ENCODE measurements at regions not wholly inside any gene's neighbourhood (a gene's known extent, or its start where the extent isn't known, plus 50 kb on each side); places are given as distances from the start of the nearest gene placed in this dataset.

- DNase-seq (ENCODE audit: low read depth in 4 of 4, low spot score in 3 of 4) = no peak
These were observed 537.9 kb upstream of the GJE1 start for GRCh38 chr6:141594874-141595273.

DNA sequence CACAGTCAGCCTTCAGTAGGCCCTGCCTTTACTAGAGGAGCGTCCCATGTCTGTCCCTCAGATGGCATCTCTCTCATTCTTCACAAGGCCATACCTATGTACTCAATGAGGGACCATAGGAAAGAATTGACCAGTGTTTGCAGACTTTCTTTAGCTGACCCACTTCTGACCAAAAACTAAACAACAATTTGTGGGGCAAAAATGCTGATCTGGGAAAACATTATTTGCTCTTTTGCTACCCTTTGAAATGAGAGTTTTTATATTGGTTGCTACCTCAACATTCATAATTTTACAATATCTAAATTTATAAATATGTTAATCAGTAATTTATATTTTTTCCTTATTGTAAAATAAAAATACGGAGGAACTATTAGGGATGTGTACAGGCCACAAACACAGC lies 539.4 kb upstream of the GJE1 start:
- DNase-seq (ENCODE audit: low read depth in 4 of 4, low spot score in 3 of 4) = no peak

GRCh38 chr6:141587482-141588266 lies 545.1 kb upstream of the GJE1 start:
- DNase-seq (ENCODE audit: low read depth in 4 of 4, low spot score in 3 of 4) = no peak

GRCh38 chr6:141580988-141581552 lies 551.7 kb upstream of the GJE1 start:
- DNase-seq (ENCODE audit: low read depth in 4 of 4, low spot score in 3 of 4) = no peak

- no peak for DNase-seq (ENCODE audit: low read depth in 4 of 4, low spot score in 3 of 4)
These were observed 552.6 kb upstream of the GJE1 start for GRCh38 chr6:141580131-141580530.

DNA sequence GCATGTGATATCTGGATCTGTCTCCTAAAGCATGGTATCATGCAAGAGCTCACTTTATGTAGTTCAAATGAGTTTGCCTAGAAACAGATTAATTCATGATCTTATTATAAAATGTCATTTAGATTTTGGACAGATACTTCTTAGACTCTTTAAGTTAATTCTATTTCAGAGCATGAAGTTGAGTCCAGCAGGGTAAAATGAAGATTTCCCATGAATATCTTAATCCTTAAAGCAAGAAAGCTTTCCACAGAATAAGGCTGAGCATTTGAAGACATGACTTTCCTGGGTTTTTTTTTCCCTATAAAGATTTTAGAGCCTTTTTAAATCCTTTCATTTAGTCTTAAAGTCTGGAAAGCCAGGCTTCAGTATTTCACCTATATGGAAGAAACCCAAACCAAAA lies 556.0 kb upstream of the GJE1 start:
- DNase-seq (ENCODE audit: low read depth in 4 of 4, low spot score in 3 of 4) = no peak

DNA sequence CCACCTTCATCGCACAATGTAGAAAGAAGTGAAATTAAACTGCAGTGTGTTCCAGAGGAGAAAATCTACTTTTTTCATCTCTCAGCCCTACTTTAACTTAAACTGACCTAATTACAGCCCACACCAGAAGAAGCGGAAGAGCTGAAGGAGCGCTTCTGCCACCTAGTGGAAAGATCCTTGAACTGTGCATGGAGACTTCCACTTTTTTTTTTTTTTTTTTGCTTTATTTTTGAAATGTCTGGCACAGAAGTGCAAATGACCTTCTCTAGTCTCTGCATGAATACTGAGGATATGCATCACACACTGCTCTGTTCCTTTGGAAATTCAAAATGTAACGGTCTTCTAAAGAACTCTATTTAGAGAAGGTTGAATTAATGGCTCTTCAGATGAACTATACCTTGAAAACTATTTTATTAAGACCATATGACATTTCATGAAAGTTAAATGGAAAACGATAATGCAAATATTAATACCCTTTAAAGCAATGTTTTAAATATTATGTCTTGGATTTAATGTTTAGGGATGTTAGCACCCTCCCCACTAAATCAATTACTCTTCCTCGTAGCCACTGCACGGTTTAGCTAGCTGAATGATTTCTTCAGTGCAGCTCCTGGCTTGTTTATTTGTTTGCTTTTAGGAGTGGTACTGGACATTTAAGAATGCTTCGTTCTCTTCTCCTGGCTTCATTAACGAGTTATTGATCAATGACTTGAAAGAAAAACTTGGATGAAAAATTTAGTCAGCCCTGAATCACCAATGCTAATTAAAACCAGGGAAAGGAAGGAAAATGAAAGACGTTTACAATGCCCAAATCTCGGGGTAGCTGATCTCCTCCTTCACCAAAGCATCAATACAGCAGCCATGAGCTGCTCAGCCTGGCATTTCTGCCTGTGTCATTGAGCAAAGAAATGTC lies 569.6 kb upstream of the GJE1 start:
- peak; percentile 77 to 85 (median 82) for DNase-seq (ENCODE audit: low read depth in 4 of 4, low spot score in 3 of 4)

DNA sequence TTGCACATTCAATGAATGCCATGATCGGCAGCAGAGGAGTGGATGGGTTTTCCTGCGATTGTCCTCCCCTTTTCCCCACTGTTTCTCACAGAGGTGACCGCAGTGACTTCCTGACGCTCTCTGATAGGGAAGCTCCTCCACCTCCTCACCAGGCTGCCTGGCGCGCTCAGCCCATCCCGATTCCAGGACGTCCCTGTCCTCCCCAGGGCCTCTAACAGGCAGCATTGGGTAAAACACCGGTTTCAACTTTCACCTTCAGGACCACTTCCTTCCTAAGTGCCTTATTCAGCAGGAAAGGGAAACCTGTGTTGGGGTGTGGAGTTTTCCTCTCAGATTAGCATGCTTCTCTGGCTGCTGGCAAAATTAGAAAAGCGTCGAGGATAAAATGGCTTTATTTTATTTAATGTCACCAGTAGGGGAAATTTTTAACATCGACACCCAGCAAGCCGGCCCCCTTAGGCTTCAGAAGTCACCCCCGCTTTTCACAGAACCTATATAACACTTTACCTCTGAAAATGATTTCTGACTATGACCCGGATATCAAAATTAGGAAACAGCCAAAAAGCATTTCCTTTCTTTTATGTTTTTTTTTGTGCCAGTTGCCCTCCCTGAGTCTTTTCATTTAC lies 570.4 kb upstream of the GJE1 start:
- DNase-seq (ENCODE audit: low read depth in 4 of 4, low spot score in 3 of 4) = peak in 2 of 4 donors; percentile 5 to 18

- no peak for DNase-seq (ENCODE audit: low read depth in 4 of 4, low spot score in 3 of 4)
These were observed 571.6 kb upstream of the GJE1 start for GRCh38 chr6:141561154-141561553.

DNA sequence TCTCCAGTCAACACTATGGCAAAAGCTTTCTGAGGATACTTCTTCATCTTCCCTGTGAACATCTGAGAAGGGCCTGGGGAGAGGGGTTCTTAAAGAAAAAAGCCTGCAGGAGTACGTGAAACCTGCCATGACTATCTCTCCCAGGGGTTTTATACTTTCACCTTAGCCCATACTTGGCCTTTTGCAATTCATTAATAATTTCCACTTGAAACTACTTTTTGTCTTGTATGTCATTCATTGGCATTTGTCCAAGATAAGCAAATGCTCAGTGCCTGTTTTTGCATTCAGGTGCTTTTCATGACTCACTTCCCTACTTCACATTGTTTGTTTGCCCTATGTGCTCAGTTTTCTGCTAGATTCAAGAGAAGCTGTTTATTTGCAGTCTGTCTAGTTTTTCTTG lies 580.3 kb upstream of the GJE1 start:
- peak in 2 of 4 donors; percentile 12 to 23 for DNase-seq (ENCODE audit: low read depth in 4 of 4, low spot score in 3 of 4)

DNA sequence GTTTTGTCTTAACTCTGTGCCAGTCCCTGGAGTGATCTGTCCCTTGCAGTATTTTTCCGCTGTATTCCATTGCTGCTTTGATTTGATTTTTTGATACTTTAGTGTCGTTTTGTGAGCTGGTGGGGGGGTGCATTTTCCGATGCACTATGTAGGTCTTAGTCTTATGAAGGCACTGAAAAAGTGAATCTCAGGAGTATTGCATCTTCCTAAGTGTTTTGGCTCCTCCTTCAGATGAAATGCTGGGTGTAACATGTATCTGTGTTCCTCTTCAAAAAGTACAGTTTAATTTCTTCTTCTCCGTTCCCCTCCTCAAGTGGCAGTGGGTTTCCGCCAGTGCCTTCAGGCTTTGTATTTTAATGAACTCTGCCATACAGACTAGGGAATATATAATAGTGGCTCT lies 580.7 kb upstream of the GJE1 start:
- no peak for DNase-seq (ENCODE audit: low read depth in 4 of 4, low spot score in 3 of 4)

- no peak for DNase-seq (ENCODE audit: low read depth in 4 of 4, low spot score in 3 of 4)
These were observed 581.4 kb upstream of the GJE1 start for GRCh38 chr6:141551318-141551717.

GRCh38 chr6:141550471-141550870 lies 582.3 kb upstream of the GJE1 start:
- DNase-seq (ENCODE audit: low read depth in 4 of 4, low spot score in 3 of 4) = no peak

DNA sequence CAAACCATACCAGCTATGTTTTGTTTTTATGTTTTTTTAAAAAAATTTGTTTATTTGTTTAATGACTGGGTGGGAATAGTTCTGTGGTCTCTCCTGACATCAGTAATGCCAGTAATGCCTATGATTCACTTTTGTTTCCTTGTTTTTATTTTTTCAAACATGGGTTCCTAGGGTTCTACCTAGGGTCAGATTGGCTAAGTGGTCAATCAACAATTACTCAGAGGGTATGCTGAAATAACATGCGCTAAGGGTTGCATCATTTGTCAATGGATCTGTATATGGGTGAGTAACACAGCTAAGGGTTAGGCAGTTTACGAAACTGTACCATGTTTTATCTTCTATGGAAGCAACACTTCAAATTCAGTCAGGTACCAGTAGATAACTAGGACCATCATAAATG lies 583.8 kb upstream of the GJE1 start:
- no peak for DNase-seq (ENCODE audit: low read depth in 4 of 4, low spot score in 3 of 4)

DNA sequence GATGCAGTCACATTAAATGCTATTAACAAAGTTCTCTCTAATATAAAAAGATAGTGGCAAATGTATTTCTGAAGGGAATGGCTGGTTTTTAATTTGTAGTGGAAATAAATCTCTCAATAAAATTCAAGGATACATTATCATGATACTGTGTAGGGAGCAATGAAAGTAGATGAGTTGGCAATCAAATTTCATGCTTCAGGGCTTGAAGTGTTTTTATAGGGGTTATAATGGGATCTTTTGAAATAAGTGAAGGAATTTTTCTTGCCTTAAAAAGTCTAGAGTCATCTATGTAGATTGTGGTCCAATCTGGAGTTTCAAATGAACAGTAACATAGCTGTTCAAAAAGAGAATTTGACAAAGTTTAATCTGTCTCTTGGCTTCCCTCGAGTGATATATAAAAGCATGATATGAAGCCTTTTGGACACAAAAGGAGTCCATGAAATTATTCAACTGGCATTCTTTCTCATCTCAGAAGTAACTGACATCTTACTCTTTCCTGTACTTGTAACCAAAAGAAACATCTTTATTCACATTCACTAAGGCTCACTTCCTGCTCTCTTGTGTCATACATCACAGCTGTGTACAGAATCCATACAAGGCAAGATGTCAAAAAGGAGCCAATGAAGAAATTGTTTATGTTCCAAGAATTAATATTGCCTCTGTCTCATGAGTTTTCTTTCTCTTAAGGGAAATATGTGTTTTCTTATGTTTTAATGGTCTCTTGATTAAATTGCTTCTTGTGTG lies 591.0 kb upstream of the GJE1 start:
- no peak for DNase-seq (ENCODE audit: low read depth in 4 of 4, low spot score in 3 of 4)

- DNase-seq (ENCODE audit: low read depth in 4 of 4, low spot score in 3 of 4) = no peak
These were observed 592.5 kb upstream of the GJE1 start for GRCh38 chr6:141540207-141540606.

GRCh38 chr6:141539617-141540016 lies 593.1 kb upstream of the GJE1 start:
- no peak for DNase-seq (ENCODE audit: low read depth in 4 of 4, low spot score in 3 of 4)

DNA sequence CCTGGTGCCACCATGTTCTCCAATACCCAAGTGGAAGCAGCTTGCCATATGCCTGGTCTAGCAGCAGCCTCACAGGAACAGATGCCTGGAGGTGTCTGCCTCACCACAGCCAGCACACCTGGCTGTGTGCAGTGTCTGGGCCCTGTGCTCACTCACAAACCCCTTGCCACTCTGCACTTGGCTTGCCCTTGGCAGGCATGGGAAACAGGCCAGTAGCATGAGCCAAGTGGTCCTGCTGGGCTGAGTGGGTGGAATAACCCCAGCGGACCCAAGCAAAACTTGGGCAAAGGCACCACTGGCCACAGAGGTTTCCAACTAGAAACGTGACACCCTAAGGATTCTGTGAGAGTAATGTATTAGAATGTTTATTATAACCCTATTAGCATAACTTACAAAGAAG lies 600.5 kb upstream of the GJE1 start:
- DNase-seq (ENCODE audit: low read depth in 4 of 4, low spot score in 3 of 4) = no peak

DNA sequence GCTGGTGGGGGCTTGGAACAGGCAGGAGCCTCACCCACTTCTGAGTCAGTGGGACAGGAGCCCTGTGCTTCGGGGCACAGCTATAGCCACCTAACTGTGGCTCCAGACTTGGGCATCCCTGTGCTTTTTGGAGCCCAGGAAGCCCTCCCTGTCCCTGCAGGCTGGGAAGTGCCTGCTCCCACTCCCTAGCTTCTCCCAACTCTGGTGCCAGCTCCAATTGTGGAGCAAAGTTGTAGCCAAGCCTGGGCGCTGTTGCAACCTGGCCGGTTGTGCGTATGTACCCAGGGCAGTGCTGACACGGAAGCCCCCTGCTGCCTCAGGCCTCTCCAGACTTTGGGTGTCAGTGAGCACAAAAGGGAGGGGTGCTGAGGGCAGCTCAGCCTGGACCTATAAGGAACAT lies 601.7 kb upstream of the GJE1 start:
- DNase-seq (ENCODE audit: low read depth in 4 of 4, low spot score in 3 of 4) = no peak

GRCh38 chr6:141528596-141528995 lies 604.1 kb upstream of the GJE1 start:
- no peak for DNase-seq (ENCODE audit: low read depth in 4 of 4, low spot score in 3 of 4)
